WTC11 (cell line): ENCODE measurements at regions not wholly inside any gene's neighbourhood (a gene's known extent, or its start where the extent isn't known, plus 50 kb on each side); places are given as distances from the start of the nearest gene placed in this dataset.

Experiments used
- ATAC-seq: fragments of 200-7000 bp; cut with Tn5 transposase; 2 replicates; pipeline ENCODE4 v1.10.0; 2021; ENCODE audit warnings: mild to moderate bottlenecking, moderate library complexity
- CTCF ChIA-PET: fragments of 300-600 bp; sonication (Branson Sonifier 250); formaldehyde crosslinking; loops from one replicate; lab custom pipeline; 2021; ENCODE audit warnings: antibody characterized with exemption; lab: Charles Lee
- POLR2A ChIA-PET: fragments of 350-600 bp; sonication (Branson Sonifier 250); formaldehyde crosslinking; loops from one replicate; lab custom pipeline; 2021; ENCODE audit warnings: antibody characterized with exemption; lab: Charles Lee
- DNase-seq: peaks from one replicate; pipeline ENCODE4 v3.0.0; 2021; ENCODE audit warnings: low spot score
- H3K27ac Mint-ChIP-seq: 2 replicates; pipeline ENCODE4 v1.8.0; 2021; ENCODE audit warnings: mixed read lengths
- H3K27me3 Mint-ChIP-seq: 2 replicates; pipeline ENCODE4 v1.8.0; 2021; ENCODE audit warnings: low read depth, mild to moderate bottlenecking, moderate library complexity, mixed read lengths
- H3K36me3 Mint-ChIP-seq: 2 replicates; pipeline ENCODE4 v1.8.0; 2021; ENCODE audit warnings: mixed read lengths
- H3K4me1 Mint-ChIP-seq: 2 replicates; pipeline ENCODE4 v1.8.0; 2022; ENCODE audit warnings: mixed read lengths
- H3K4me3 Mint-ChIP-seq: 2 replicates; pipeline ENCODE4 v1.8.0; 2021; ENCODE audit warnings: mild to moderate bottlenecking, moderate library complexity, mixed read lengths
- H3K9me3 Mint-ChIP-seq: 2 replicates; pipeline ENCODE4 v1.8.0; 2021; ENCODE audit warnings: mixed read lengths
- AFF4 ChIP-seq: sonication (generic); formaldehyde crosslinking; IDR thresholded peaks from 2 replicates; pipeline ENCODE4 v1.8.1; 2023; ENCODE audit warnings: mild to moderate bottlenecking, missing genetic modification reagents, borderline replicate concordance
- AR ChIP-seq: fragments of 250-450 bp; sonication (Bioruptor Pico); IDR thresholded peaks from 2 replicates; pipeline ENCODE4 v1.9.0; 2021; ENCODE audit warnings: mild to moderate bottlenecking
- CDX4 ChIP-seq: fragments of 250-450 bp; sonication (Bioruptor Pico); IDR thresholded peaks from 2 replicates; pipeline ENCODE4 v1.9.0; 2021; ENCODE audit warnings: moderate library complexity, mild to moderate bottlenecking, inconsistent platforms, borderline replicate concordance
- CREB1 ChIP-seq: sonication (generic); formaldehyde crosslinking; IDR thresholded peaks from 2 replicates; pipeline ENCODE4 v1.8.0; 2023; ENCODE audit warnings: mild to moderate bottlenecking, missing genetic modification reagents
- CREM ChIP-seq: sonication (generic); formaldehyde crosslinking; IDR thresholded peaks from 2 replicates; pipeline ENCODE4 v1.8.1; 2022; ENCODE audit warnings: mild to moderate bottlenecking, missing genetic modification reagents, moderate library complexity
- ELF4 ChIP-seq: sonication (generic); formaldehyde crosslinking; IDR thresholded peaks from 2 replicates; pipeline ENCODE4 v1.8.1; 2022; ENCODE audit warnings: low read depth, mild to moderate bottlenecking, moderate library complexity, missing genetic modification reagents
- EMX1 ChIP-seq: fragments of 250-450 bp; sonication (Bioruptor Pico); IDR thresholded peaks from 2 replicates; pipeline ENCODE4 v1.8.0; 2021; ENCODE audit warnings: mild to moderate bottlenecking
- ERG ChIP-seq: fragments of 250-450 bp; sonication (Bioruptor Pico); IDR thresholded peaks from 2 replicates; pipeline ENCODE4 v1.8.0; 2021; ENCODE audit warnings: mild to moderate bottlenecking
- FOXJ3 ChIP-seq: sonication (generic); formaldehyde crosslinking; IDR thresholded peaks from 2 replicates; pipeline ENCODE4 v1.9.0; 2021; ENCODE audit warnings: missing genetic modification reagents, mild to moderate bottlenecking, borderline replicate concordance
- FOXP1 ChIP-seq: sonication (generic); formaldehyde crosslinking; IDR thresholded peaks from 2 replicates; pipeline ENCODE4 v1.8.0; 2022; ENCODE audit warnings: missing genetic modification reagents, mild to moderate bottlenecking, moderate library complexity, borderline replicate concordance
- GABPB1 ChIP-seq: sonication (generic); formaldehyde crosslinking; IDR thresholded peaks from 2 replicates; pipeline ENCODE4 v1.8.1; 2023; ENCODE audit warnings: mild to moderate bottlenecking, missing genetic modification reagents
- IRF2 ChIP-seq: sonication (generic); formaldehyde crosslinking; IDR thresholded peaks from 2 replicates; pipeline ENCODE4 v1.8.0; 2022; ENCODE audit warnings: low read depth, missing genetic modification reagents, borderline replicate concordance
- JAZF1 ChIP-seq: fragments of 250-450 bp; sonication (Bioruptor Pico); IDR thresholded peaks from 2 replicates; pipeline ENCODE4 v1.9.0; 2021; ENCODE audit warnings: moderate library complexity, mild to moderate bottlenecking, inconsistent platforms
- KAT7 ChIP-seq: sonication (generic); formaldehyde crosslinking; IDR thresholded peaks from 2 replicates; pipeline ENCODE4 v1.8.1; 2023; ENCODE audit warnings: missing genetic modification reagents, mild to moderate bottlenecking, borderline replicate concordance
- TP53 ChIP-seq: sonication (generic); formaldehyde crosslinking; IDR thresholded peaks from 2 replicates; pipeline ENCODE4 v1.8.1; 2023; ENCODE audit warnings: mild to moderate bottlenecking, missing genetic modification reagents
- USF1 ChIP-seq: sonication (generic); formaldehyde crosslinking; IDR thresholded peaks from 2 replicates; pipeline ENCODE4 v1.8.0; 2022; ENCODE audit warnings: mild to moderate bottlenecking, missing genetic modification reagents
- ZNF219 ChIP-seq: sonication (generic); formaldehyde crosslinking; IDR thresholded peaks from 2 replicates; pipeline ENCODE4 v1.8.0; 2023; ENCODE audit warnings: missing genetic modification reagents, mild to moderate bottlenecking, borderline replicate concordance
- ZNF232 ChIP-seq: sonication (generic); formaldehyde crosslinking; IDR thresholded peaks from 2 replicates; pipeline ENCODE4 v1.8.0; 2022; ENCODE audit warnings: mild to moderate bottlenecking, missing genetic modification reagents
- ZNF512 ChIP-seq: sonication (generic); formaldehyde crosslinking; IDR thresholded peaks from 2 replicates; pipeline ENCODE4 v1.8.1; 2022; ENCODE audit warnings: missing genetic modification reagents, borderline replicate concordance
- TF ChIP-seq, protein P1 (sequence below): sonication (generic); formaldehyde crosslinking; IDR thresholded peaks from 2 replicates; pipeline ENCODE4 v1.8.0; 2022; ENCODE audit warnings: mild to moderate bottlenecking, missing genetic modification reagents
- TF ChIP-seq, protein P2 (sequence below): sonication (generic); formaldehyde crosslinking; IDR thresholded peaks from 2 replicates; pipeline ENCODE4 v1.8.1; 2022; ENCODE audit warnings: low read depth, mild to moderate bottlenecking, moderate library complexity, missing genetic modification reagents, borderline replicate concordance

DNA sequence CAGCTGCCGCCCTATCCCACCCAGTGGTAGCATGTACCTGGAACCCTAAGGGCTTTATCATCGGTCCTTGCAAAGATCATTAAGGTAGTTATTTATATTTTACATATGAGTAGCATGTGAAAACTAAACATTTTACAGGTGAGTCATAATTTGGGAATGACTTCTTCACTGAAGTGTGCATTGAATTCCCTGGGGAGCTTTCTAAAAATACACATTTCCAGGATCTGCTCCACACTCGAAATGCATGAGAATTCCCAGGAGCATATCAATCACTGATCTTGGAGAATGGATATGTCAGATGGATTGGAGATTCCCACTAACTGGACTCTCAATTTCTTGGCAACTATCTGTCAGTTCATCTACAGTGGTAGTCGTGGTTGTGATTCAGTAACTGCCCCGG lies 717.5 kb downstream of the IRX1 start (continued):
- TF ChIP-seq CREM (CRISPR knock-in tag) = no peak

- TF ChIP-seq USF1 (CRISPR knock-in tag) (no peak), JAZF1 (CRISPR knock-in tag) (no peak), FOXP1 (CRISPR knock-in tag) (no peak), ZNF219 (CRISPR knock-in tag) (no peak), AFF4 (CRISPR knock-in tag) (no peak), IRF2 (CRISPR knock-in tag) (no peak), ERG (no peak), ZNF512 (no peak), TP53 (no peak), FOXJ3 (CRISPR knock-in tag) (no peak)
- TF ChIP-seq, protein P1, sequence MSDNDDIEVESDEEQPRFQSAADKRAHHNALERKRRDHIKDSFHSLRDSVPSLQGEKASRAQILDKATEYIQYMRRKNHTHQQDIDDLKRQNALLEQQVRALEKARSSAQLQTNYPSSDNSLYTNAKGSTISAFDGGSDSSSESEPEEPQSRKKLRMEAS = no peak
- TF ChIP-seq, protein P2, sequence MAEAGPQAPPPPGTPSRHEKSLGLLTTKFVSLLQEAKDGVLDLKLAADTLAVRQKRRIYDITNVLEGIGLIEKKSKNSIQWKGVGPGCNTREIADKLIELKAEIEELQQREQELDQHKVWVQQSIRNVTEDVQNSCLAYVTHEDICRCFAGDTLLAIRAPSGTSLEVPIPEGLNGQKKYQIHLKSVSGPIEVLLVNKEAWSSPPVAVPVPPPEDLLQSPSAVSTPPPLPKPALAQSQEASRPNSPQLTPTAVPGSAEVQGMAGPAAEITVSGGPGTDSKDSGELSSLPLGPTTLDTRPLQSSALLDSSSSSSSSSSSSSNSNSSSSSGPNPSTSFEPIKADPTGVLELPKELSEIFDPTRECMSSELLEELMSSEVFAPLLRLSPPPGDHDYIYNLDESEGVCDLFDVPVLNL (CRISPR knock-in tag) = no peak
- peaks cover 25% of the 10 kb centered on the region for H3K9me3 Mint-ChIP-seq
- DNase-seq = no peak
- H3K27me3 Mint-ChIP-seq = 0 out of 2 replicates have a peak, but pooled peaks cover 2% of the 10 kb centered on the region
- H3K27ac Mint-ChIP-seq = no peak overlapping the region
- no peaks in the 10 kb centered on the region for H3K4me1 Mint-ChIP-seq
- no peak overlapping the region for H3K4me3 Mint-ChIP-seq
- CTCF ChIA-PET = interaction anchor here (1.1 kb wide), 1 partner anchor 24 kb away, joined by 3 read pairs; no protein-coding TSS in a partner anchor
- peaks cover 7% of the 10 kb centered on the region for H3K36me3 Mint-ChIP-seq
- POLR2A ChIA-PET = no interaction called here
- no peak for ATAC-seq
Measured at GRCh38 chr5:4319478-4320128, 724.0 kb downstream of the IRX1 start.

DNA sequence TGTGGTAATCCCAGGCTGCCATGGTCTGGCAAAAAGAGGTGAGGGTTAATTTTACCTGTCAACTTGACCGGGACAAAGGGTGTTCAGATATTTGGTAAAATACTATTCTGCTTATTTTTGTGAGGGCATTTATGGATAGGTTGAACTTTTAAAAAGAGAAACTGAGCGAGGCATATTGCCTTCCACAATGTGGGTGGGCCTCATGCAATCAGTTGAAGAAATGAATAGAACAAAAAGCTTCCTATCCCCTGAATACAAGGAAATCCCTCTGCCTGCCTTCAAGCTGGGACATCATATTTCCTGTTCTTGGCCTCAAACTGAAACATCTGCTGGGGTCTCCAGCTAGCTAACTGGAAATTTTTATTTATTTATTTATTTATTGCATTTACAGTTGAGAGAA lies 734.7 kb downstream of the IRX1 start:
- no peak overlapping the region for H3K27ac Mint-ChIP-seq
- no peaks in the 10 kb centered on the region for H3K27me3 Mint-ChIP-seq
- POLR2A ChIA-PET = no interaction called here
- no peak for TF ChIP-seq GABPB1 (CRISPR knock-in tag)
- no peak for TF ChIP-seq CDX4 (CRISPR knock-in tag)
- TF ChIP-seq ELF4 (CRISPR knock-in tag) = no peak
- TF ChIP-seq ZNF232 = no peak
- TF ChIP-seq CREB1 (CRISPR knock-in tag) = no peak
- no peak for TF ChIP-seq KAT7 (CRISPR knock-in tag)
- no peak for TF ChIP-seq AR (CRISPR knock-in tag)
- TF ChIP-seq EMX1 (CRISPR knock-in tag) = no peak

More for the DNA sequence above, 734.7 kb downstream of the IRX1 start:
- Mint-ChIP-seq H3K4me3 (no peak overlapping the region), H3K36me3 (no peaks in the 10 kb centered on the region), H3K9me3 (peaks cover 5% of the 10 kb centered on the region), H3K4me1 (no peaks in the 10 kb centered on the region)
- no peak for DNase-seq
- CTCF ChIA-PET = no interaction called here
- ATAC-seq = no peak
